ENCODE measurements at regions not wholly inside any gene's neighbourhood (a gene's known extent, or its start where the extent isn't known, plus 50 kb on each side); places are given as distances from the start of the nearest gene placed in this dataset.

DNA sequence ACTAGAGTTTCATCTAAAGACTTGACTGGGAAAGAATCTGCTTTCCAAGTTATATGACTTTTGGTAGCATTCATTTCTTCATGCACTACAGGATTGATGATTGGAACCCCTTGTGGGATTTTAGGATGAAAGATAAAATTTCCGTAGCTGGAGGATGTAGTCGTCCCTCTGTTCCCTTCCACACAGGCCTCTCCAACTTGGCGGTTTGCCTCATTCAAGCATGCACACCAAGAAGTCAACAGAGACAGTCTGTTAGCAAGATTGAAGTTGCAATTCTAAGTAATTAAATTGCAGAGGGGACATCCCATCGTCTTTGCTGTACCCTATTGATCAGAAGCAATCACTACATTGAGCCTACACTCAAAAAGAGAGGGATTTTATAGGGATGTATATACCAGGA, 777.4 kb upstream of the HS3ST1 start:
- TF ChIP-seq ZNF302 (CRISPR knock-in tag; IDR thresholded peaks at IDR 0.05) (no peak), CTCF (IDR thresholded peaks at IDR 0.05) (no peak)
